ENCODE measurements at regions not wholly inside any gene's neighbourhood (a gene's known extent, or its start where the extent isn't known, plus 50 kb on each side); places are given as distances from the start of the nearest gene placed in this dataset.

- Mint-ChIP-seq H3K36me3 (ENCODE audit: insufficient read depth in 1 of 3, low read depth in 3 of 3) (peaks cover 0 to 4% (median 0%) of the 10 kb centered on the region in 3 experiments; a peak in 1 of 7 replicates), H3K27me3 (ENCODE audit: low read depth) (no peaks in the 10 kb centered on the region), H3K4me3 (no peak overlapping the region), H3K4me1 (peaks cover 20 to 24% of the 10 kb centered on the region in 2 experiments), H3K27ac (no peak overlapping the region), H3K9me3 (no peaks in the 10 kb centered on the region)
- Histone ChIP-seq H3K4ac (ENCODE audit: low read depth, low read length) (no peak overlapping the region), H3K79me2 (ENCODE audit: insufficient read depth, low read length) (no peaks in the 10 kb centered on the region), H3T11ph (ENCODE audit: low read length) (no peak overlapping the region), H3K23me2 (ENCODE audit: insufficient read length, low read depth, low read length, poor library complexity, severe bottlenecking) (no peaks in the 10 kb centered on the region), H2BK20ac (ENCODE audit: low read depth, low read length, poor library complexity, severe bottlenecking) (no peak overlapping the region), H3K4me2 (ENCODE audit: insufficient read depth, insufficient read length, low read length) (no peak overlapping the region), H3K4me1 (ENCODE audit: insufficient read depth, low read length) (peaks cover 2% of the 10 kb centered on the region; the same call in 1 of the 2 replicates), H3K27ac (ENCODE audit: insufficient read length, low read depth, low read length) (no peak overlapping the region), H2AK5ac (ENCODE audit: insufficient read length, low read length) (no peak overlapping the region), H2BK12ac (ENCODE audit: insufficient read length, low read depth, low read length) (no peak overlapping the region), H3K23ac (ENCODE audit: insufficient read length, low read depth, low read length) (no peak overlapping the region), H4K20me1 (ENCODE audit: control insufficient read depth, insufficient read depth, insufficient read length) (no peaks in the 10 kb centered on the region), H3K9me3 (ENCODE audit: control insufficient read depth, low read depth, low read length) (no peaks in the 10 kb centered on the region), H3K79me1 (ENCODE audit: insufficient read depth, low read depth, low read length, poor library complexity, severe bottlenecking) (no peaks in the 10 kb centered on the region), H2BK120ac (ENCODE audit: low read depth, low read length, poor library complexity, severe bottlenecking) (no peak overlapping the region), H3K14ac (ENCODE audit: insufficient read depth, low read length) (no peak overlapping the region), H4K91ac (ENCODE audit: insufficient read length, low read depth, low read length) (no peak overlapping the region), H2BK15ac (ENCODE audit: low read depth, low read length) (no peak overlapping the region), H4K8ac (replicated peaks; ENCODE audit: insufficient read length, low read depth, low read length) (no peak overlapping the region), H4K5ac (ENCODE audit: insufficient read length, low read depth, low read length) (no peak overlapping the region), H3K56ac (ENCODE audit: insufficient read length, low read depth, low read length) (no peak overlapping the region), H2BK5ac (ENCODE audit: insufficient read length, low read length) (no peak overlapping the region), H3K18ac (ENCODE audit: insufficient read length, low read depth, low read length) (no peak overlapping the region), H2AFZ (ENCODE audit: low read length) (no peak overlapping the region), H3K9ac (ENCODE audit: extremely low read depth, insufficient read length, low read length) (no peak overlapping the region), H3K27me3 (ENCODE audit: insufficient read depth, low read length) (no peaks in the 10 kb centered on the region)
- no peak for DNase-seq
- WGBS (ENCODE audit: extremely low coverage, insufficient read length, low lambda C conversion rate) = no CpG with 5 or more reads among the region's 5 CpGs
- no peak for TF ChIP-seq CTCF (conservative IDR thresholded peaks at IDR 0.05)
Observed at GRCh38 chr1:76759171-76759860, 108.0 kb upstream of the ST6GALNAC5 start.
